ENCODE measurements at regions not wholly inside any gene's neighbourhood (a gene's known extent, or its start where the extent isn't known, plus 50 kb on each side); places are given as distances from the start of the nearest gene placed in this dataset.
"Not testable (repeated sequence)": the region's sequence is repeated elsewhere in the genome, so short reads cannot be mapped to it uniquely, and the experiment has no call there.

DNA sequence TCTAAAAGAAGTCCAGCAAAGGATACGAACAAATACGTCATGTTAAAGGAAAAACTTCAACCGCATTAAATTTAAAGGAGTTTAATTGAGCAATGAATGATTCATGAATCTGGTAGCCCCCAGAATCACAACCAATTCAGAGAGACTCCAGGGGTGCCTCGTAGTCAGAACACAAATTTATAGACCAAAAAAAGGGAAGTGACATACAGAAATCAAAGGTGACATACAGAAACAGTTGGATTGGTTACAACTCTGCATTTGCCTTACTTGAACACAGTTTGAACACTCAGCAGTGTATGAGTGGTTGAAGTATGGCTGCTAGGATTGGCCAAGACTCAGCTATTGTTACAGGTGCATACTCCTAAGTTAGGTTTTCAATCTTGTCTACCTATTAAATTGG, 59.5 kb upstream of the SERP2 start:
- DNase-seq (ENCODE audit: low spot score); in situ Hi-C loops (cut with HindIII; ENCODE audit: low sequenced_read_pairs): not testable (repeated sequence)

DNA sequence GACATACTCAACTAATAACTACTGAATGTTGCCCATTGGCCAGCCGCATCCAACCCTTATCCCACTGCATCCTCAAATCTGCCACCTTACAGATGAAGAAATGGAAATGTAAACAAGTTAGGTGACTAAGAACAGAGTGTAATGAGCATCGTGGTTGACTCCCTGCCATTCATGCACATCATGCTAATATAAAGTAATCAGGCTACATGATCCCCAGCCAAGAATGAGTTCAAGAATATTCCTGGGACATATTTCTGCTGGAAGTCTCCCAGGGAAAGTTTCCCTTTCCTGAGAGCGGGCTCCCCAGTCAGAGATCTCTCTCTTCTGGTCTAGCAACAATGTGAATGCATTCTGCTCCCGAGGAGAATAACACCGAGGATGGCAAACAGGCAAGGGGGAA, 55.9 kb upstream of the SERP2 start:
- in situ Hi-C loops (cut with HindIII; ENCODE audit: low sequenced_read_pairs): no loop called here
- no peak for DNase-seq (ENCODE audit: low spot score)

DNA sequence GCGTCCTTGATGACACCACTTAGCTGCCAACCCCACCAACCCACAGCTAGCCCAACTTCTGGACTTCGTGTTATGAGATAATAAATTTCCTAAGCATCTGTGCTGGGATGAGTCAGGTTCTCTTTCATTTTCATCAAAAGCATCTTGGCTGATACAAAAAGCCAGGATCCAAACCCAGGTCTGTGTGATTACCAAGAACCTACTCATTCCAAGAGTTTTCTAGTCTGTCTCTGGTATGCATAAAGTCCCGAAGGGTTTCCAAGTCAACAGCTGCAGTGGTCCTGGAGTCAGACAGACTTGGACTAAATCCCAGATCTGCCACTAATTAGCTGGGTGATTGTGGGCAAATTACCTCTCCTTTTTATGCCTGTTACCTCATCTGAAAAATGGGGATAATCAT, 55.5 kb upstream of the SERP2 start:
- no peak for DNase-seq (ENCODE audit: low spot score)
- in situ Hi-C loops (cut with HindIII; ENCODE audit: low sequenced_read_pairs): no loop called here

DNA sequence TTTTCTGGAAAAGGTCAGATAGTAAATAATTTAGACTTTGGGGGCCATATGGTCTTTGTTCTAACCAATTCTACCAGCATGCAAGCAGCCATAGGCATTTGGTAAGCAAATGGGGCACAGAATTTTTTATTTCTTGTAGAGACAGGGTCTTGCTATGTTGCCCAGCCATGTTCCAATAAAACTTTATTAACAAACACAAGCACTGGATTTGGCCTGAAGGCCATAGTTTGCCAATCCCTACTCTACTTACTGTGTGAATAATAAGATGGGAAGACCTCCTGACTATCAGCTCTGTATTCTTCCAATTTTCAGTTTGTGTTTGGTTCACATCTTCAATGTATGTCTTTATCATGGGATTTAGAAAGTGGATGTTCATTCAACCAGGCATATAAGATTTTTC, 53.0 kb upstream of the SERP2 start:
- DNase-seq (ENCODE audit: low spot score): no peak
- in situ Hi-C loops (cut with HindIII; ENCODE audit: low sequenced_read_pairs): no loop called here

DNA sequence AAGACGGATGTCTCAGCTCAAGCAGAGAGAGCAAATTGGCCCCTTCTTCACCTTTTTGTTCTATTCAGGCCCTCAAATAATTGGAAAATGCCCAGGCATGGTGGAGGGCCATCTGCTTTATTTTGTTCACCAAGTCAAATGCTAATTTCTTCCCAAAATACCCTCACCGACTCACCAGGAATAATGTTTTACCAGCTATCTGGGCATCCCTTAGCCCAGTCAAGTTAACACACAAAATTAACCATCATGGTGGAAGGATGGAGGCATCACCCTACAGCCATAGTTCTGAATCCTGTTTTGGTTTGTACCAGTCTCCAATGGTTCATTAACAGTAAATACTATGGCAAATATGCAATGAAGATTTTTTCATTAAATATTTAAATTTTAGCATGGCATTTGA, 51.7 kb upstream of the SERP2 start:
- in situ Hi-C loops (cut with HindIII; ENCODE audit: low sequenced_read_pairs): no loop called here
- no peak for DNase-seq (ENCODE audit: low spot score)

DNA sequence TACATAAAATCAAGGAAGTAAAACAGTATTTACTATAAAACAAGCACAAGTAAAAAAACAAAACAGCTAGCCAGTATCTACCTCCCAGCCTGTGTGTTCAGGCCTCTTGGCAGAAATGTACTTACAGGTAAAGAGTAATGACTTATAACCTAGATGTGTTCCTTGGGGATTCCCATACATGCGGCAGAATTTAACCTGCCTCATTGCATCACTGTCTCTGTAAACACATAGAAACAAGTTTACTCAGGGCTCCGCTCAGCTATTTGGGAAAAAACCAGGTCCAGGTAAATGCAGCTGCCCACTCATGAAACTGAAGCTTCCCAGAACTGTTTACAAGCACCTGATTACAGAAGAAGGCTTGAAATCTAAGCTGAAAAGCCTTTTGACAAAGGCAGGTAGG, 50.7 kb upstream of the SERP2 start:
- in situ Hi-C loops (cut with HindIII; ENCODE audit: low sequenced_read_pairs): no loop called here
- no peak for DNase-seq (ENCODE audit: low spot score)

DNA sequence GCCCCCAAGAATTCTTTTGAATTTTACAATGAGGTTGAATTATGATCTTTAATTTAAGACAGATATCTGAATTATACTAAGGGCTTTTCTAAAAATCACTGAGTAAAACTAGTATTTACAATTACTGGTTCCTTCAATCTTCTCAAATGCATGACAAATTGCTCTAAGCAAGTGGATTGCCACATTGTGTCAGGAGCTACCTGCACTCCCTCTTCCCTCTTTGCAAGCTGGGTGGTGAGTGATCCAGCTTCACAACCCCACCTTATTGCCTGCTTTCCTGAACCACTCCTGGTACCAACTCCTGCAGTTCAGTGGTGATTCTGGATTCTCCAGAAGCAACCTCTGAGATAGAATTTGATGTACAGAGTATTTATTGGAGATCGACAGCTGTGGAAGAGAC, 49.9 kb upstream of the SERP2 start:
- DNase-seq (ENCODE audit: low spot score): no peak
- in situ Hi-C loops (cut with HindIII; ENCODE audit: low sequenced_read_pairs): no loop called here

Measured in G401 (cell line).